Keratinocyte (primary cell): ENCODE measurements at regions not wholly inside any gene's neighbourhood (a gene's known extent, or its start where the extent isn't known, plus 50 kb on each side); places are given as distances from the start of the nearest gene placed in this dataset.

Experiments
- DNase-seq: peaks from one replicate; pipeline ENCODE4 v3.0.0-alpha.2; 2011; ENCODE audit warnings: low read depth, missing footprints, low spot score
- FAIRE-seq: peaks from 2 replicates; lab custom pipeline; 2011; peaks lifted over from hg19 to GRCh38; lab: Jason Lieb, UNC
- H2AFZ ChIP-seq: 2 replicates; pipeline ENCODE4 v1.6.0; 2012; ENCODE audit warnings: low read length, control low read depth, inconsistent platforms; ENCODE audit not compliant: control insufficient read depth
- H3K27ac ChIP-seq: 2 replicates; pipeline ENCODE4 v1.5.1; 2011; ENCODE audit warnings: low read length; ENCODE audit not compliant: control insufficient read depth, insufficient read depth
- H3K27me3 ChIP-seq: 3 replicates; pipeline ENCODE4 v1.6.0; 2011; ENCODE audit warnings: low read length; ENCODE audit not compliant: control insufficient read depth, insufficient read depth; ENCODE audit errors: extremely low read depth
- H3K36me3 ChIP-seq, 2 experiments: 2 replicates in 1 of 2; 3 replicates in 1 of 2; pipeline ENCODE4 v1.5.1; 2011; ENCODE audit warnings: low read length in 2 of 2, mild to moderate bottlenecking in 1 of 2; ENCODE audit not compliant: control insufficient read depth in 2 of 2, insufficient read depth in 2 of 2; ENCODE audit errors: extremely low read depth in 1 of 2
- H3K4me1 ChIP-seq: 3 replicates; pipeline ENCODE4 v1.5.1; 2011; ENCODE audit warnings: low read length; ENCODE audit not compliant: control insufficient read depth, insufficient read depth; ENCODE audit errors: extremely low read depth
- H3K4me2 ChIP-seq: 3 replicates; pipeline ENCODE4 v1.6.0; 2011; ENCODE audit warnings: low read depth, low read length; ENCODE audit not compliant: control insufficient read depth, insufficient read depth; ENCODE audit errors: extremely low read depth
- H3K4me3 ChIP-seq, 3 experiments: fragments of 200-600 bp in 1 of 3; sonication (generic) in 1 of 3; 2 replicates in 2 of 3; 3 replicates in 1 of 3; pipeline ENCODE4 v1.5.1; 2011 to 2016; ENCODE audit warnings: low read length in 3 of 3, mild to moderate bottlenecking in 3 of 3, control low read depth in 2 of 3, inconsistent platforms in 1 of 3, low read depth in 1 of 3, mixed read lengths in 1 of 3, mixed run types in 1 of 3, moderate library complexity in 1 of 3; ENCODE audit not compliant: control insufficient read depth in 2 of 3, insufficient read depth in 2 of 3; ENCODE audit errors: extremely low read depth in 1 of 3
- H3K79me2 ChIP-seq: 2 replicates; pipeline ENCODE4 v1.6.0; 2012; ENCODE audit warnings: low read length; ENCODE audit not compliant: control insufficient read depth, insufficient read depth
- H3K9ac ChIP-seq: 3 replicates; pipeline ENCODE4 v1.6.0; 2011; ENCODE audit warnings: low read length; ENCODE audit not compliant: control insufficient read depth, insufficient read depth; ENCODE audit errors: extremely low read depth
- H3K9me1 ChIP-seq: 3 replicates; pipeline ENCODE4 v1.6.0; 2011; ENCODE audit warnings: low read length; ENCODE audit not compliant: control insufficient read depth, insufficient read depth; ENCODE audit errors: extremely low read depth
- H3K9me3 ChIP-seq: 2 replicates; pipeline ENCODE4 v1.5.1; 2012; ENCODE audit warnings: low read depth, low read length; ENCODE audit not compliant: control insufficient read depth
- H4K20me1 ChIP-seq: 3 replicates; pipeline ENCODE4 v1.6.0; 2011; ENCODE audit warnings: low read length; ENCODE audit not compliant: control insufficient read depth, insufficient read depth; ENCODE audit errors: extremely low read depth
- CTCF ChIP-seq, 3 experiments: IDR thresholded peaks in 1 of 3; conservative IDR thresholded peaks in 1 of 3; optimal IDR thresholded peaks in 1 of 3; 2 replicates in 2 of 3; 3 replicates in 1 of 3; pipeline versions ENCODE3 to v1.5.1; 2011; ENCODE audit warnings: low read length in 3 of 3, mild to moderate bottlenecking in 3 of 3, moderate library complexity in 2 of 3, control low read depth in 1 of 3, inconsistent platforms in 1 of 3; ENCODE audit not compliant: insufficient read depth in 2 of 3; ENCODE audit errors: extremely low read depth in 1 of 3
- EZH2 ChIP-seq: IDR thresholded peaks from one replicate; pipeline ENCODE4 v1.6.1; 2012; ENCODE audit warnings: inconsistent platforms, mild to moderate bottlenecking, low read length, moderate library complexity
- dilution Hi-C: fragments of 300-500 bp; cut with MboI; formaldehyde crosslinking; loops from one replicate; pipeline ENCODE4 v1.7.0; 2020; ENCODE audit warnings: low sequenced_read_pairs; ENCODE audit not compliant: extremely low pct_ligation_motif_present

GRCh38 chr14:98798099-98798498 lies 473.9 kb downstream of the BCL11B start:
- DNase-seq (no peak), FAIRE-seq (no peak)
- TF ChIP-seq EZH2: no peak
- no peak for TF ChIP-seq CTCF (optimal IDR thresholded peaks at IDR 0.05 in 1 of 3, IDR thresholded peaks at IDR 0.05 in 1 of 3, conservative IDR thresholded peaks at IDR 0.05 in 1 of 3; ENCODE audit: extremely low read depth in 1 of 3, insufficient read depth in 2 of 3, low read length in 3 of 3)
- Histone ChIP-seq H3K36me3 (no peaks in the 10 kb centered on the region), H3K9me1 (no peaks in the 10 kb centered on the region), H3K9ac (no peak overlapping the region), H3K4me2 (no peak overlapping the region), H3K4me3 (no peak overlapping the region), H3K4me1 (no peaks in the 10 kb centered on the region), H3K9me3 (no peaks in the 10 kb centered on the region), H3K27ac (no peak overlapping the region), H3K79me2 (no peaks in the 10 kb centered on the region), H3K27me3 (no peaks in the 10 kb centered on the region), H2AFZ (no peak overlapping the region), H4K20me1 (no peaks in the 10 kb centered on the region)
- dilution Hi-C loops: no loop called here

- H3K4me2 ChIP-seq: no peak overlapping the region
- no peaks in the 10 kb centered on the region for H3K79me2 ChIP-seq
- H3K9me3 ChIP-seq: no peaks in the 10 kb centered on the region
- no peak overlapping the region for H3K9ac ChIP-seq
- no peak for DNase-seq
- no peak overlapping the region for H3K4me3 ChIP-seq
- no peaks in the 10 kb centered on the region for H4K20me1 ChIP-seq
- dilution Hi-C loops: no loop called here
- H3K4me1 ChIP-seq: no peaks in the 10 kb centered on the region
- H2AFZ ChIP-seq: no peak overlapping the region
- no peaks in the 10 kb centered on the region for H3K27me3 ChIP-seq
- no peak for TF ChIP-seq CTCF (optimal IDR thresholded peaks at IDR 0.05 in 1 of 3, IDR thresholded peaks at IDR 0.05 in 1 of 3, conservative IDR thresholded peaks at IDR 0.05 in 1 of 3; ENCODE audit: extremely low read depth in 1 of 3, insufficient read depth in 2 of 3, low read length in 3 of 3)
- no peak for TF ChIP-seq EZH2
- no peak overlapping the region for H3K27ac ChIP-seq
- H3K9me1 ChIP-seq: no peaks in the 10 kb centered on the region
- no peaks in the 10 kb centered on the region for H3K36me3 ChIP-seq
- no peak for FAIRE-seq
These were observed 472.1 kb downstream of the BCL11B start for GRCh38 chr14:98799891-98800290.
